Caco-2 (cell line): ENCODE measurements at regions not wholly inside any gene's neighbourhood (a gene's known extent, or its start where the extent isn't known, plus 50 kb on each side); places are given as distances from the start of the nearest gene placed in this dataset.

Experiments
- BruUV-seq: library from RNA; stranded (reverse); fragments of 400-500 nt; replicated peaks from 2 replicates; lab custom pipeline; 2021; lab: Mats Ljungman, UMichigan
- CTCF ChIA-PET: fragments of 300-600 bp; sonication (Branson Sonifier 250); formaldehyde crosslinking; loops from one replicate; lab custom pipeline; 2022; ENCODE audit warnings: antibody characterized with exemption; lab: Charles Lee
- POLR2A ChIA-PET: fragments of 300-600 bp; sonication (Branson Sonifier 250); formaldehyde crosslinking; loops from one replicate; lab custom pipeline; 2022; ENCODE audit warnings: antibody characterized with exemption; lab: Charles Lee
- DNase-seq, 2 experiments: peaks; one replicate each; pipeline versions ENCODE4 v3.0.0 to v3.0.0-alpha.2; 2020 to 2022
- H3K27me3 ChIP-seq: replicated peaks from 2 replicates; pipeline ENCODE4 v1.6.0; 2011; ENCODE audit warnings: low read length; ENCODE audit not compliant: control insufficient read depth, insufficient read depth
- H3K36me3 ChIP-seq: 2 replicates; pipeline ENCODE4 v1.5.1; 2011; ENCODE audit warnings: low read length; ENCODE audit not compliant: control insufficient read depth, insufficient read depth
- H3K4me1 ChIP-seq: fragments of 250-450 bp; sonication (Bioruptor Pico); 2 replicates; pipeline ENCODE4 v1.5.1; 2020; ENCODE audit warnings: mild to moderate bottlenecking
- H3K4me3 ChIP-seq: 2 replicates; pipeline ENCODE4 v1.5.1; 2011; ENCODE audit warnings: low read depth, mild to moderate bottlenecking, control low read depth, low read length
- H3K9me3 ChIP-seq: fragments of 250-450 bp; sonication (Bioruptor Pico); 2 replicates; pipeline ENCODE4 v1.5.1; 2020; ENCODE audit warnings: mild to moderate bottlenecking, moderate library complexity
- H3K27ac Mint-ChIP-seq: one replicate; pipeline ENCODE4 v1.8.0; 2022; ENCODE audit warnings: mixed read lengths; ENCODE audit not compliant: unreplicated experiment
- H3K27me3 Mint-ChIP-seq: one replicate; pipeline ENCODE4 v1.8.0; 2022; ENCODE audit warnings: mixed read lengths; ENCODE audit not compliant: insufficient read depth, unreplicated experiment
- H3K36me3 Mint-ChIP-seq: one replicate; pipeline ENCODE4 v1.8.0; 2022; ENCODE audit warnings: mild to moderate bottlenecking, mixed read lengths; ENCODE audit not compliant: insufficient read depth, unreplicated experiment
- H3K4me1 Mint-ChIP-seq: one replicate; pipeline ENCODE4 v1.8.0; 2022; ENCODE audit warnings: low read depth, mixed read lengths; ENCODE audit not compliant: unreplicated experiment
- H3K4me3 Mint-ChIP-seq: one replicate; pipeline ENCODE4 v1.8.0; 2022; ENCODE audit warnings: mild to moderate bottlenecking, moderate library complexity, mixed read lengths; ENCODE audit not compliant: unreplicated experiment
- H3K9me3 Mint-ChIP-seq: one replicate; pipeline ENCODE4 v1.8.0; 2022; ENCODE audit warnings: mixed read lengths; ENCODE audit not compliant: unreplicated experiment
- CTCF ChIP-seq, 2 experiments: fragments of 200-600 bp in 1 of 2; IDR thresholded peaks; 1 replicate in 1 of 2; 2 replicates in 1 of 2; pipeline versions ENCODE4 v1.5.1 to v1.8.0; 2011 to 2022; ENCODE audit warnings: antibody characterized with exemption in 1 of 2, control low read depth in 1 of 2, inconsistent platforms in 1 of 2, low read depth in 1 of 2, low read length in 1 of 2, mild to moderate bottlenecking in 1 of 2, moderate library complexity in 1 of 2; ENCODE audit not compliant: insufficient read depth in 1 of 2, severe bottlenecking in 1 of 2, unreplicated experiment in 1 of 2
- intact Hi-C: fragments of 100-400 bp; cut with micrococcal nuclease; formaldehyde crosslinking; loops from one replicate; pipeline ENCODE4 v1.10.0; 2022; ENCODE audit not compliant: unreplicated experiment

GRCh38 chr2:226387499-226387942 lies 412.1 kb downstream of the IRS1 start:
- no peaks in the 10 kb centered on the region for H3K4me1 ChIP-seq
- peaks cover 6% of the 10 kb centered on the region for H3K36me3 Mint-ChIP-seq
- no peak for DNase-seq
- H3K36me3 ChIP-seq: no peaks in the 10 kb centered on the region
- ChIA-PET CTCF (no interaction called here), POLR2A (no interaction called here)
- no peak overlapping the region for H3K27ac Mint-ChIP-seq
- H3K9me3 Mint-ChIP-seq: peaks cover 35% of the 10 kb centered on the region
- no peak overlapping the region for H3K4me3 Mint-ChIP-seq
- no peak for TF ChIP-seq CTCF (IDR thresholded peaks at IDR 0.05; ENCODE audit: insufficient read depth in 1 of 2, low read depth in 1 of 2, low read length in 1 of 2, severe bottlenecking in 1 of 2, unreplicated experiment in 1 of 2)
- no peaks in the 10 kb centered on the region for H3K4me1 Mint-ChIP-seq
- no peaks in the 10 kb centered on the region for H3K27me3 Mint-ChIP-seq
- intact Hi-C loops: no loop called here
- no TSS peak for BruUV-seq
- H3K27me3 ChIP-seq: no peaks in the 10 kb centered on the region
- no peaks in the 10 kb centered on the region for H3K9me3 ChIP-seq
- no peak overlapping the region for H3K4me3 ChIP-seq

GRCh38 chr2:226383461-226383860 lies 416.2 kb downstream of the IRS1 start:
- Histone ChIP-seq H3K4me3 (no peak overlapping the region), H3K27me3 (no peaks in the 10 kb centered on the region), H3K9me3 (no peaks in the 10 kb centered on the region; the same call in 1 of the 2 replicates), H3K4me1 (no peaks in the 10 kb centered on the region), H3K36me3 (no peaks in the 10 kb centered on the region)
- no peak for TF ChIP-seq CTCF (IDR thresholded peaks at IDR 0.05; ENCODE audit: insufficient read depth in 1 of 2, low read depth in 1 of 2, low read length in 1 of 2, severe bottlenecking in 1 of 2, unreplicated experiment in 1 of 2)
- H3K27me3 Mint-ChIP-seq: no peaks in the 10 kb centered on the region
- H3K4me1 Mint-ChIP-seq: no peaks in the 10 kb centered on the region
- CTCF ChIA-PET: no interaction called here
- intact Hi-C loops: no loop called here
- no TSS peak for BruUV-seq
- H3K9me3 Mint-ChIP-seq: peaks cover 23% of the 10 kb centered on the region
- no peak overlapping the region for H3K27ac Mint-ChIP-seq
- H3K4me3 Mint-ChIP-seq: no peak overlapping the region
- H3K36me3 Mint-ChIP-seq: peaks cover 6% of the 10 kb centered on the region
- no peak for DNase-seq
- POLR2A ChIA-PET: no interaction called here

- intact Hi-C loops: no loop called here
- H3K4me3 ChIP-seq: no peak overlapping the region
- H3K36me3 ChIP-seq: no peaks in the 10 kb centered on the region
- BruUV-seq: no TSS peak
- Mint-ChIP-seq H3K4me1 (no peaks in the 10 kb centered on the region), H3K27ac (no peak overlapping the region), H3K36me3 (no peaks in the 10 kb centered on the region), H3K9me3 (peaks cover 23% of the 10 kb centered on the region), H3K4me3 (no peak overlapping the region), H3K27me3 (no peaks in the 10 kb centered on the region)
- no peaks in the 10 kb centered on the region; the same call in 1 of the 2 replicates for H3K9me3 ChIP-seq
- no peak for DNase-seq
- TF ChIP-seq CTCF (IDR thresholded peaks at IDR 0.05; ENCODE audit: insufficient read depth in 1 of 2, low read depth in 1 of 2, low read length in 1 of 2, severe bottlenecking in 1 of 2, unreplicated experiment in 1 of 2): no peak
- no peaks in the 10 kb centered on the region for H3K4me1 ChIP-seq
- CTCF ChIA-PET: no interaction called here
- POLR2A ChIA-PET: no interaction called here
- no peaks in the 10 kb centered on the region for H3K27me3 ChIP-seq
Observed at GRCh38 chr2:226380679-226381078, 418.9 kb downstream of the IRS1 start.
